NCI-H1694 treated with DMSO at 0.1 percent for 48 hours (cell line): ENCODE measurements at regions not wholly inside any gene's neighbourhood (a gene's known extent, or its start where the extent isn't known, plus 50 kb on each side); places are given as distances from the start of the nearest gene placed in this dataset.

Experiments used
- DNase-seq: peaks from one replicate; lab custom pipeline; 2025; lab: John Stamatoyannopoulos, UW

- peak; percentile 19 for DNase-seq
Observed at GRCh38 chr9:16154521-16155078, 601.8 kb downstream of the CCDC171 start.

DNA sequence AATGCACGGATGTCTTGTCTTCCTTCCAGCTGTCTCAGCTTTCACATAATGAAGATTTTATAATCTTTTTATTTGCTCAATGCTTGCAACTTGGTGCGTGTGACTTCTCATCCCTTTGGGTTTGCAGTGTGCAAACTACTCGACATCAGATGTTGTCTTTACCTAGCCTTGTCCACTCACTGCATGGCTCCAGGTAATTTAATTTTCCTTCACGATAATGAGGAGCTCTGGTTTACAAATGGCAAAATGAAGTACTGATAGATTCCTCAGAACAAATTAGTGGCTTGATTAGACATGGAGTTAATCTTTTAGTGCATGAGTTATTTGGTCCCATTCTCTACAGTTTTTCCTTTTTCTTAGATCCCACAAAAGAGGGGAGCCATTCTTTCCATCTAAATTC is 603.0 kb downstream of the CCDC171 start:
- DNase-seq, result no peak

DNA sequence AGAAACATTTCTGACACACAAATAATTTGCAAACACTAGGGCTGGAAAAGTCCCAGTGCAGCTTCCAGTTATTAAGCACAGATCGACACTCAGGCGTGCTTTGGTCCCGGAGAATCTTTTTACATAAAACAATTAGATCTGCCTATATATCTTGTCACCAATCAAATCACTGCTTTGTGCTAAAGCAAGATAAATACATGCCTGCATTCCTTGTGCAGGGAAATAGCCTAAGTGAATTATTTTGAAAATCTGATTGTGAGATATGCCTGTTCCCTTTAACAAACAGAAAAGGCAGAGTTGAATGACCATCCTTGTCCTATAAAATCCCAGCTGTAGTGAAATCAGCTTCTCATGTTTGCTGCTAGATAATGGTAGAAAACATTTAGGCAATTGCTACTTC is 604.4 kb downstream of the CCDC171 start:
- no peak for DNase-seq

DNA sequence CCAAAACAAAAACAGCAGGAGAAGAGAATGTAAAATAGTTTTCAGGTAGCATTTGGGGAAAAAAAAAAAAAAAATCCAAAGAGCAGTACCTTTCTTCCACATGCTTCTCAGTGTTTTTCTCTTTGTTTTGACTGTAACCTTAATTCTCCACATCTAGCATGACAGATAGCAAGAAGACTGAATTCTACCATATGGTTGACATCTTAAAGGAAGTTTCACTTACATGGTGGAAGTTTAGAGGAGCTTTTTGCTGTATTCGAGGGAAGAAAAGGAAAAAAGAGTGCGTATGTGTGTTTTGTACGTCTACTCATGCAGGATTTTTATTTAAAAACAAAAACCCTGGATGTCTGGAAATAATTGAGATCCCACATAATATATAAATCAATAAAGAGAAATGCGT is 604.8 kb downstream of the CCDC171 start:
- no peak for DNase-seq

GRCh38 chr9:16158093-16158492 is 605.2 kb downstream of the CCDC171 start:
- DNase-seq, result no peak

GRCh38 chr9:16161483-16161882 is 608.6 kb downstream of the CCDC171 start:
- no peak for DNase-seq

GRCh38 chr9:16170119-16170518 is 617.3 kb downstream of the CCDC171 start:
- DNase-seq, result no peak

GRCh38 chr9:16171911-16172310 is 619.1 kb downstream of the CCDC171 start:
- DNase-seq, result no peak

DNA sequence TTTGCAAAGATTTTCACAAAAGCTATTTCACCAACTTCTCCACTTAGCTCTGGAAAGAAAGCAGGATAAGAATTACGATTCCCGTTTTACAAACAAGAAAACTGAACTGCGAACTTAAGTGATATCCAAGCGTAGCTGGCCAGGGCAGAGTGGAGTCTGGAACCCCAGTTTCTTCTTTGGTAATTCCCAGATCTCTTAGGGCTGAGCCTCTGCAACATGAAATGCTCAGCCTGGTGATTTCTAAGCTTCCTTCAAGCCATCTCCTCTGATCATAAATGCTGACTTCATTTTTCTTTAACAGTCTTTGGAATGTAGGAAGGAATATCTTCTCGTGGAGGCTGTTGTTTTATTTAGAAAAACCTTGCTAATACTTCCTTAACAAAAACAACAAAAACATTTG is 620.0 kb downstream of the CCDC171 start:
- no peak for DNase-seq

DNA sequence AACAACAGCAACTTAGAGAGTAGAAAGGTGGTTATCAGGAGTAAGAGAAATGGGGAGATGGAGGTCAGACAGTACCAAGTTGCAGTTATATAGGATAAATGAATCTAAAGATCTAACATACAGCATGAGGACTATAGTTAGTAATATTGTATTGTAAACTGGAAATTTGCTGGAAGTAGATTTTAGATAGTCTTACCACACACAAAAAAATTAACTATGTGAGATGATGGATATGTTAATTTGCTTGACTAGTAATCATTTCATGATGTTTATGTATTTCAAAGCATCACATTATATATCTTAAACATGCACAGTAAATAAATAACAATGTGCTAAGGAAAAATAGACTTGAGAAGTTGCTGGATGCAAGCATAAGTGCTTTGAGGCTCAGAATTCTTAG is 622.1 kb downstream of the CCDC171 start:
- no peak for DNase-seq

DNA sequence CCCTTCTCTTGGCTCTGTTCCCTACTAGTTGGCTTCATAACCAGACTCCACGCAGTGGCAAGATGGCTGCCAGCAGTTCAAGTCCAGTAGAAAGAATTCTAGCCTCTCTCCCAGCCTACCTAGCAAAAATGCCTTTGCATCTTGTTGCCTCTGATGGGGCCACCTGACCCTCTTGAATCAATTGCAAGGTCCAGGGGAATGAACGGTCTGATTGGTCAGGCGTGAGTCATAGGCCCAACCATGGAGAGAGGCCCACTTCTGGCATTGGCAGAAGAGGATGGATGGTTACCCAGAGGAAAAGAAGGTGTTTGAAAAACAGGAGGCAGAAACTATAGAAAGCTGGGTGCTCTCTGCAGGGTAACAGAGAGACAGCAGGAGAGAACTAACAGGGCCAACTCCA is 622.6 kb downstream of the CCDC171 start:
- no peak for DNase-seq

GRCh38 chr9:16178294-16178693 is 625.5 kb downstream of the CCDC171 start:
- DNase-seq, result no peak

DNA sequence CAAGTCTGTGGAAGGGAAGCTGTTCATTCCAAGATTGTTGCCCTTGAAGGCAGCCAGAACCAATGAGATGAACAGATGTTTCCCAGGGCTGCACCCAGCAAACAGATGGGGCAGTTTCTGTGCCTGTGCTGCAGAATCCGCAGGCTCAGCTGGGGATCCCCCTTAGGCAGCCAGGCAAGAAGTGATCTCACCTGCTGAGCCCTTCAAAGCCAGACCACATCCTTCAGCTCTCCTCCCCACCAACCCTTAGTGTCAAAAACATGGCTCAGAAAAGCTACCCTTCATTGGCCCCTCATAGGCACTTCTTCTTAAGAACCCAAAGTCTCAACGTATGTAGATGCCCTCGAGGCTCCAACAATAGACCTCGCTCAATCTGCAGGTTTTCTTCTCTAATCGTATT is 626.7 kb downstream of the CCDC171 start:
- no peak for DNase-seq

DNA sequence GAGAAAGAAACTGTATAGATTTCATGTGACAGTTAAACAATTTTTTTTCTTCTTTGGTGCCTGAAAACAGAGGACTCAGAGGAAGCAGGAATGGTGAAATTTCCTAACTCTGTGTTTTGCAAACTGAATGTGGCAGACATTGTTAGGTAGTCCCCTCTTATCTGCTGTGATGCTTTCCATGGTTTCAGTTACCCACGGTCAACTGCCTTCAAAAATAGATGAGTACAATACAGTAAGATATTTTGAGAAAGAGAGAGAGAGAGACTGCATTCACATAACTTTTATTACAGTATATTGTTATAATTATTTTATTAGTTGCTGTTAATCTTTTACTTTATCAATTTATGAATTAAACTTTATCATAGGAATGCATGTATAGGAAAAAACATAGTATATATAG is 627.2 kb downstream of the CCDC171 start:
- no peak for DNase-seq

DNA sequence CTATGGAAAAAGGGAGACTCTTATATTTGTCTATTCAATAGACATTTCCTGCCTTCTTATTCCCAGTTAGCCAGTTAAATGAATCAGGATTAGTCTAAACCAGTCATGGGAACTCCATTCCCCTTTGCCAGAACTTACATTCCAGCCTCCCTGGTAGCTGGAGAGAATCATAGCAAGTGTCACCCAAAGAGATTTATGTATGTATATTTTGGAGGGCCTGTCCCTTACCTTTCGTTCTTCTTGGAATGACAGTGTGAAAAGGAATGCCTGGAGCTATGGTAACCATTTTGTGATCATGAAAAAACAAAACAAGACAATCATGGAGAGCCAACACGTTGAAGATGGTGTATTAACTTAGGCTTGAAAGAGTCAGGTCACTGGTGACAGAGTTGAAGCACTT is 627.7 kb downstream of the CCDC171 start:
- no peak for DNase-seq

DNA sequence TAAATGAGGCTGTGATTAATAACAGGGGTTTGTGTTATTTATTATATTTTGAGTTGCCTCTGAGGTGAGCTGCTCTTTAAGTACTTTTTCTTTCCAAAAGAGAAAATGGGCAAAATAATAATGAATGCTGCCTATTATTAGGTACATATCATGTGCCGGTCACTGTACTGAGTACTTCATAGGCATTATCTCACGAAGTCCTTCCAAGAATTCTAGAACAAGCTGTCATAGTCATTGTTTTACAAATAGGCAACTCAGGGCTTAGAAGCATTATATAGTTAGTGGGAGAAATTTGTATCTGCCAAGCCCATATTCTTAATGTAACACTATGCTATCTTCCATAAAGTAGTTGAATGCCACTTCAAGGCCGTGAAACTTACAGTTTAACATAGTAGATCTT is 628.7 kb downstream of the CCDC171 start:
- DNase-seq, result no peak

DNA sequence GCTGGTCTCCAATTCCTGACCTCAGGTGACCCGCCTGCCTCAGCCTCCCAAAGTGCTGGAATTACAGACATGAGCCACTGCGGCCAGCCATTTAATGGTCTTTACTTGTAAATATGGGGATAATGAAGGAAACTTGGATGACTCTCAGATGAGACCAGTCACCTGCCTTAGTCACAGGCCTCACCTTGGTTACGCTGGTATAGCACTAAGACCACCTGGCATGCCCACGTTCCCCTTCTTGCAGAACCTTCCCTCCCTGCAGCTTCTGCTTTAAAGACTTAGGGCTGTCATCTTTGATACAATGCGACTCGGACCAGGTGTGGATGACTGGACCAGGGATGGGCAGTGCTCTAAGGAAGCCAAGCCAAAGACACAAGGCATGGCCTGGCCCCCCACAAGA is 629.9 kb downstream of the CCDC171 start:
- DNase-seq, result no peak

DNA sequence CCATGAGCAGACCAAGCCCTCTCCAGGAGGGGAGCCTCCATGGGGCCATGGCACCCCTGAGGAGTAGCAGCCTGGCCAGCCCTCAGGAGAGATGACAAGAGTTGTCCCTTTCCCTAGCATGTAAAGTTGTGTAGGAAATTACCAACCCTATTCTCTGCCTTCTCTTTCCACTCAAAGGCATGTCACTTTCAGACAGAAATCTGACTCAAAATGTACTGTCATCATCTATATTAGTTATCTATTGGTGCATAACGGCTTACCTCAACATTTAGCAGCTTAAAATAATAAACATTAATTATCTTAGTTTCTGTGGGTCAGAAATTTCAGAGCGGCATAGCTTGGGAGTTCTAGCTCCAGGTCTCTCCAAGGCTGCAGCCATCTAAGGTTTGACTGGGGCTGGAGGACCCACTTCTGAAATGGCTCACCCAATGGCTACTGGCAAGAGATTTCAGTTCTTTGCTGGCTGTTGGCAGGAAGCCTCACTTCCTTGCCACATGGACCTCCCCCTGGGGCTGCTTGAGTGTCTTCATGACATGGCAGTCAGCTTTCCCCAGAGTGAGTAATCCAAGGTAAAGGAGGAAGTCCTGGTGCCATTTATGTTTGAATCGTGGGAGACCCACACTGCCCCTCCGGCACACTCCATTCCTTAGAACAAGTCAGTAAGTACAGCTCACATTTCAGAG is 632.3 kb downstream of the CCDC171 start:
- DNase-seq, result no peak

- no peak for DNase-seq
Observed at GRCh38 chr9:16191191-16191590, 638.3 kb downstream of the CCDC171 start.

- DNase-seq, result peak; percentile 50
Observed at GRCh38 chr9:16191691-16192402, 639.0 kb downstream of the CCDC171 start.

GRCh38 chr9:16192403-16193017 is 639.7 kb downstream of the CCDC171 start:
- no peak for DNase-seq

DNA sequence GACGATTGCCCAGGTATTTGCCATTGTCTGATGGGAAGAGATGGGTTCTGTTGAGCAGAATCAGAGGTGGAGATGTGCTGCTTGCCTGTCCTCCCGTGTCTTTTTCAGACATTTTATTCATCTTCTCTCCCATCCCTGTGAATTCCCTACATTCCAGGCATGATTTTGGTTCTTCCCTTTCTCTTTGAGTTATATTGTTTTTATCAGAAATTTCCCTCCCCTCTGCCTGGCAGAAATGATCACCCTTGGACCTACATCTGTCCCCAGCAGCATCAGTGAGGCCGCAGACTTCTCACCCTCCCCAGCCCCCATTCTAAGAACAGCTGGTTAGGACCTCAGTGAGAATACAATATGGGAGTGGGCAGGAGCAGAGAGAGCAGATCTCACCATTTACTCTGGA is 640.2 kb downstream of the CCDC171 start:
- DNase-seq, result no peak

DNA sequence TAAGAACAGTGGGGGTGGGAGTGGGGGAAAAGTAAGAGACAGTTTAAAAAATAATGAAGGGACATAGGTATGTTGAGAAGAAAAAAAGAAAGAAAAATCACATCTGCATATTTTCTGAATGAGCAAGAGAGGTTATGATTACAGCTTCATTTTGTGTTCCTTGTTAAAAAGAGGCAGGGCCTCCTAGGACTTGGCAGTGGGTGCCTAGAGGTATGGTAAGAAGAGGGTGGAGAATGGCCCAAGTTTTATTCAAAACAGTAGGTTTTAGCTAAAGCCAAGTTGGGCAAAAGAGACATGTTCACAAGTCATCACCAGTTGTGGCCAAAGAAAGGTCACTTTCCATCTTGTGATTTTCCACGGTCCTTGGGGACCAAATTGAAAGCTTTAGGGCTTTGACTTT is 643.4 kb downstream of the CCDC171 start:
- no peak for DNase-seq
